Mucosa of descending colon (tissue), 3 donors: ENCODE measurements at regions not wholly inside any gene's neighbourhood (a gene's known extent, or its start where the extent isn't known, plus 50 kb on each side); places are given as distances from the start of the nearest gene placed in this dataset.

ENCODE experiments used
- ATAC-seq: fragments of 200-7000 bp; cut with Tn5 transposase; one replicate; pipeline ENCODE4 v1.9.1; 2020; ENCODE audit warnings: mild to moderate bottlenecking, moderate library complexity
- DNase-seq, 3 donors: peaks; one replicate each; pipeline ENCODE4 v3.0.0-alpha.2; 2020
- H3K36me3 ChIP-seq: fragments of 200-600 bp; one replicate; pipeline ENCODE4 v1.8.0; 2021; ENCODE audit warnings: low read depth, mild to moderate bottlenecking
- H3K4me1 ChIP-seq: fragments of 200-600 bp; one replicate; pipeline ENCODE4 v1.8.0; 2021; ENCODE audit warnings: low read depth, mild to moderate bottlenecking
- H3K4me3 ChIP-seq: fragments of 200-600 bp; one replicate; pipeline ENCODE4 v1.8.0; 2021; ENCODE audit warnings: mild to moderate bottlenecking
- H3K9me3 ChIP-seq: fragments of 200-600 bp; one replicate; pipeline ENCODE4 v1.8.0; 2021; ENCODE audit warnings: mild to moderate bottlenecking
- CTCF ChIP-seq: fragments of 200-600 bp; IDR thresholded peaks from one replicate; pipeline ENCODE4 v1.8.0; 2022; ENCODE audit warnings: antibody characterized with exemption, mild to moderate bottlenecking
- intact Hi-C, 2 donors: fragments of 100-400 bp; cut with DNase I in 1 of 2; cut with micrococcal nuclease in 1 of 2; formaldehyde crosslinking; loops; one replicate each; pipeline versions ENCODE4 v1.11.0 to v1.11.1; 2022; cut with DNase I, micrococcal nuclease
- donor health status: DM: no; HTN: no; CAD: no; lungs with moderate emphysema.
- donor health status: DM: no; HTN: no; CAD: no.
- donor health status: DM: no; HTN: yes; CAD: no.

GRCh38 chr11:134696455-134696854 lies 284.4 kb upstream of the B3GAT1 start:
- H3K4me3 ChIP-seq = no peak overlapping the region
- ATAC-seq (no peak), DNase-seq (no peak)
- TF ChIP-seq CTCF = no peak
- no peaks in the 10 kb centered on the region for H3K9me3 ChIP-seq
- intact Hi-C loops = no loop called here
- no peaks in the 10 kb centered on the region for H3K4me1 ChIP-seq
- no peaks in the 10 kb centered on the region for H3K36me3 ChIP-seq

DNA sequence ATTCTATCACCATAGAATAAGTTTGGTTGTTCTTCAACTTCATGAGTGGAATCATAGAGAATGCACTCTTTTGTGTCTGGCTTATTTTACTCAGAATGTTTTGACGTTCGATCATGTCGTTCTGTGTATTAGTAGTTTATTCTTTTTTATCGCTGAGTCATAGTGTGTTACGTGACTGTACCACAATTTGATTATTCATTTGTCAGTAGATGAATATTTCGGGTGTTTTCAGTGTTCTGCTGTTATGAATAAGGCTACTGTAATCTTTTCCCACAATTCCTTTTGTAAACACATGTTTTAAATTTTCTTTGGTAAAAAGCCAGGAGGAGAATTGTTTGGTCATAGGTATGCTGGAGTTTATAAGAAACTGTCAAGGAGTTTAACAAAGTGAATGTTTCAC lies 279.9 kb upstream of the B3GAT1 start:
- DNase-seq (no peak), ATAC-seq (no peak)
- H3K4me1 ChIP-seq = no peaks in the 10 kb centered on the region
- H3K4me3 ChIP-seq = no peak overlapping the region
- no peaks in the 10 kb centered on the region for H3K36me3 ChIP-seq
- no peak for TF ChIP-seq CTCF
- no peaks in the 10 kb centered on the region for H3K9me3 ChIP-seq
- intact Hi-C loops = no loop called here

DNA sequence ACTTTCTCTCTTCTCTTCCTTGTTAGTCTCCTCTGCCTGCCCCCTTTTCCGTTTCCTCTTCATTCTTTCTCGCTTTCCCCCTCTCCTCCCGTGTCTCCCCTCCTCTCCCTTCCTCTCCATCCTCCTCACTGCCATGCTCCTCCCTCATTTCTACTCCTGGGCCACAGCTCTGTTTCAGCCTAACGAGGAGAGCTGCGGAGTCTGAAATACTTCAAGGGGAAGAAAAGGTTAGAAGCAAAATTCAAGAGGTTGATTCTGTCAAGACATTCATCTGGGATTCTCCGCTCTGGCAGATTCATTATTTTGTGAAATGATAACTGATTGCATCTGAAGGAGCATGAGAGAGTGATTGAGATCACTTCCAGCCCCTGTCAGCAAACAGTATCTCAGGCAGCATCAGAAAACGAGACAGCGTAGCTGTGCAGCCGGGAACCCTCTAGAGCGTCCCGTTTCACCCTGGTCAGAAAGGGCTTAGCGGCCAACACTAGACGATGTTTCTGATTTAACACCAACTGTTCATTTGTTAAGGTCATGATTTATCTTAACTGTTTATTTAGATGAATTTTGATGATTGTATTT lies 279.3 kb upstream of the B3GAT1 start:
- Histone ChIP-seq H3K4me3 (no peak overlapping the region), H3K9me3 (no peaks in the 10 kb centered on the region), H3K36me3 (no peaks in the 10 kb centered on the region), H3K4me1 (no peaks in the 10 kb centered on the region)
- TF ChIP-seq CTCF = no peak
- ATAC-seq (no peak), DNase-seq (no peak)
- intact Hi-C loops = no loop called here

GRCh38 chr11:134689886-134690285 lies 277.8 kb upstream of the B3GAT1 start:
- Histone ChIP-seq H3K9me3 (no peaks in the 10 kb centered on the region), H3K4me3 (no peak overlapping the region), H3K36me3 (no peaks in the 10 kb centered on the region), H3K4me1 (no peaks in the 10 kb centered on the region)
- no peak for DNase-seq
- intact Hi-C loops = no loop called here
- TF ChIP-seq CTCF = no peak
- no peak for ATAC-seq

GRCh38 chr11:134687548-134687947 lies 275.5 kb upstream of the B3GAT1 start:
- Histone ChIP-seq H3K9me3 (no peaks in the 10 kb centered on the region), H3K4me1 (no peaks in the 10 kb centered on the region), H3K36me3 (no peaks in the 10 kb centered on the region), H3K4me3 (no peak overlapping the region)
- no peak for DNase-seq
- no peak for TF ChIP-seq CTCF
- intact Hi-C loops = no loop called here
- no peak for ATAC-seq

DNA sequence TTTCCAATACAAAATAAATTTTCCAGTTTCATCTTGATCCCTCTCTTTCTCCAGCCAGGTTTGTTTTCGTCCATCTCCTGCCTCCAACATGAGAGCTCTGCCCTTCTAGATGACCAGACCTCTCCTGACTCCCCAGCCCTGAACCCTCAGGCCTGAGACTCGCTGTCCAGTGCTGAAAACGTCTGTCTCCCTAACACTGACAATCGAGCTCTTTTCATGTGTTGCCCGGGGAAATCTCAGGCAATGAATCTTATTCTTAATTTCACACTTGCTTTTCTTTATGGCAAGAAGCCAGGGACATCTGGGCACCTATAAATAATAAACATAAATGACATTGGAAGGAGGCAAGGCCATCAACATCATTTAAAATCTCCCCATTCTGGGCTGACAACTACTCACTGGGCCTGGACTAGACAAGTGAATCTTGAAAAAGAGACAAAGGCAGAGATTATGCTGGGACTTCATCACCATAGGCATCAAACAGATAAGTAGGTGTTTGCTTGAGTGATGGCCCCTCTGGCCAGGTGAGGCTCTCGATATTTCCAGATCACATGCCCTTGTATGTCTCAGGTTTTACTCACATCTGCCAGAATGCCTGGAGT lies 274.5 kb upstream of the B3GAT1 start:
- Histone ChIP-seq H3K4me3 (no peak overlapping the region), H3K36me3 (no peaks in the 10 kb centered on the region), H3K9me3 (no peaks in the 10 kb centered on the region), H3K4me1 (no peaks in the 10 kb centered on the region)
- DNase-seq (no peak), ATAC-seq (no peak)
- intact Hi-C loops = no loop called here
- no peak for TF ChIP-seq CTCF
